Pancreas (tissue), 10 donors: ENCODE measurements at regions not wholly inside any gene's neighbourhood (a gene's known extent, or its start where the extent isn't known, plus 50 kb on each side); places are given as distances from the start of the nearest gene placed in this dataset.

Source experiments
- ATAC-seq, 4 donors: fragments of 200-7000 bp; cut with Tn5 transposase; one replicate each; pipeline versions ENCODE4 v1.8.0 to v1.9.1; 2020; ENCODE audit warnings: mild to moderate bottlenecking in 4 of 4, moderate library complexity in 4 of 4
- DNase-seq, 6 donors: peaks; one replicate each; pipeline ENCODE4 v3.0.0-alpha.2; 2020
- FAIRE-seq: peaks from 2 replicates; lab custom pipeline; 2012; peaks lifted over from hg19 to GRCh38; lab: Jason Lieb, UNC
- H3K27ac ChIP-seq, 4 donors: fragments of 200-600 bp; sonication (generic); 1 replicate in 3 of 4; 2 replicates in 1 of 4; pipeline versions ENCODE4 v1.5.0 to v1.8.0; 2020
- H3K27me3 ChIP-seq, 4 donors: fragments of 200-600 bp; one replicate each; pipeline ENCODE4 v1.8.0; 2021
- H3K36me3 ChIP-seq, 3 donors: fragments of 200-600 bp; sonication (generic) in 1 of 3; one replicate each; pipeline versions ENCODE4 v1.5.0 to v1.8.0; 2020 to 2021
- H3K4me1 ChIP-seq, 3 donors: fragments of 200-600 bp; one replicate each; pipeline ENCODE4 v1.8.0; 2021
- H3K4me3 ChIP-seq, 4 donors: fragments of 200-600 bp; sonication (generic) in 2 of 4; one replicate each; pipeline versions ENCODE4 v1.5.0 to v1.8.0; 2020 to 2021
- H3K9me3 ChIP-seq, 4 donors: fragments of 200-600 bp; one replicate each; pipeline ENCODE4 v1.8.0; 2021
- CTCF ChIP-seq, 4 donors: fragments of 200-600 bp; sonication (generic) in 3 of 4; IDR thresholded peaks; one replicate each; pipeline versions ENCODE4 v1.5.0 to v1.8.0; 2021; ENCODE audit warnings: antibody characterized with exemption in 4 of 4
- WGBS, 2 donors: extraction: QIAGEN DNeasy Blood & Tissue Kit; methylation state at CpG; one replicate each; pipeline ENCODE4 v1.1.7; 2013; 5-methylcytosine and 5-hydroxymethylcytosine counted together
- intact Hi-C, 3 donors: fragments of 100-400 bp; cut with DNase I; formaldehyde crosslinking; loops; one replicate each; pipeline versions ENCODE4 v1.11.1 to v1.14.2; 2022
- donor health status: healthy with polysubstance abuse.
- donor health status: DM: no; HTN: no; CAD: no; lungs with moderate emphysema.
- donor health status: DM: no; HTN: no; CAD: no.
- donor health status: control.
- donor health status: control.
- donor health status: Bipolar disorder and iron deficiency.
- donor health status: DM: yes; HTN: yes; CAD: no.
- donor health status: DM: no; HTN: no; CAD: no.
- donor health status: DM: no; HTN: no; CAD: no.
- donor health status: DM: yes; HTN: yes; CAD: no.

- Histone ChIP-seq H3K4me3 (no peak overlapping the region), H3K4me1 (no peaks in the 10 kb centered on the region), H3K27me3 (peaks cover 0 to 8% (median 0%) of the 10 kb centered on the region in 4 donors), H3K27ac (no peak overlapping the region), H3K36me3 (no peaks in the 10 kb centered on the region), H3K9me3 (no peaks in the 10 kb centered on the region)
- DNase-seq: no peak
- 36 to 53% methylated on average over 4 of the region's 4 CpGs for WGBS, 2 donors
- no peak for FAIRE-seq
- intact Hi-C loops: no loop called here
- no peak for TF ChIP-seq CTCF (IDR thresholded peaks at IDR 0.05)
- no peak for ATAC-seq
Measured at GRCh38 chrX:138858438-138858837, 146.9 kb upstream of the FGF13 start.

GRCh38 chrX:138856881-138857604 is 145.5 kb upstream of the FGF13 start:
- TF ChIP-seq CTCF (IDR thresholded peaks at IDR 0.05): no peak
- H3K36me3 ChIP-seq: no peaks in the 10 kb centered on the region
- intact Hi-C loops: no loop called here
- no peak for ATAC-seq
- WGBS, 2 donors: 71 to 75% methylated on average over 12 of the region's 12 CpGs
- H3K9me3 ChIP-seq: no peaks in the 10 kb centered on the region
- DNase-seq: no peak
- no peaks in the 10 kb centered on the region for H3K4me1 ChIP-seq
- peaks cover 0 to 8% (median 0%) of the 10 kb centered on the region in 4 donors for H3K27me3 ChIP-seq
- H3K27ac ChIP-seq: no peak overlapping the region
- H3K4me3 ChIP-seq: no peak overlapping the region
- no peak for FAIRE-seq

GRCh38 chrX:138853936-138854335 is 142.4 kb upstream of the FGF13 start:
- no peak overlapping the region for H3K4me3 ChIP-seq
- H3K9me3 ChIP-seq: no peaks in the 10 kb centered on the region
- TF ChIP-seq CTCF (IDR thresholded peaks at IDR 0.05): no peak
- 71 to 78% methylated on average over 2 of the region's 2 CpGs for WGBS, 2 donors
- ATAC-seq: no peak
- no peaks in the 10 kb centered on the region for H3K36me3 ChIP-seq
- no peak overlapping the region for H3K27ac ChIP-seq
- no peak for FAIRE-seq
- DNase-seq: no peak
- H3K27me3 ChIP-seq: no peaks in the 10 kb centered on the region
- intact Hi-C loops: no loop called here
- H3K4me1 ChIP-seq: no peaks in the 10 kb centered on the region

- no peaks in the 10 kb centered on the region for H3K27me3 ChIP-seq
- ATAC-seq (no peak), FAIRE-seq (no peak), DNase-seq (no peak)
- 52 to 59% methylated on average over 2 of the region's 2 CpGs for WGBS, 2 donors
- no peaks in the 10 kb centered on the region for H3K9me3 ChIP-seq
- no peak overlapping the region for H3K4me3 ChIP-seq
- no peaks in the 10 kb centered on the region for H3K36me3 ChIP-seq
- intact Hi-C loops: no loop called here
- no peak overlapping the region for H3K27ac ChIP-seq
- no peak for TF ChIP-seq CTCF (IDR thresholded peaks at IDR 0.05)
- no peaks in the 10 kb centered on the region for H3K4me1 ChIP-seq
Measured at GRCh38 chrX:138849521-138849920, 138.0 kb upstream of the FGF13 start.

- Histone ChIP-seq H3K4me3 (no peak overlapping the region), H3K4me1 (no peaks in the 10 kb centered on the region), H3K27me3 (no peaks in the 10 kb centered on the region), H3K27ac (no peak overlapping the region), H3K9me3 (no peaks in the 10 kb centered on the region), H3K36me3 (no peaks in the 10 kb centered on the region)
- DNase-seq (no peak), FAIRE-seq (no peak), ATAC-seq (no peak)
- intact Hi-C loops: no loop called here
- 20 to 25% methylated on average over 3 of the region's 3 CpGs for WGBS, 2 donors
- no peak for TF ChIP-seq CTCF (IDR thresholded peaks at IDR 0.05)
Measured at GRCh38 chrX:138847930-138848329, 136.4 kb upstream of the FGF13 start.
